AG04450 (cell line): ENCODE measurements at regions not wholly inside any gene's neighbourhood (a gene's known extent, or its start where the extent isn't known, plus 50 kb on each side); places are given as distances from the start of the nearest gene placed in this dataset.

Experiments used
- CTCF ChIA-PET: fragments of 300-600, 350-600 bp; formaldehyde crosslinking; extraction: SDS; loops from one replicate; lab custom pipeline; 2022; ENCODE audit warnings: antibody characterized with exemption, inconsistent platforms; lab: Charles Lee
- POLR2A ChIA-PET: fragments of 350-600 bp; formaldehyde crosslinking; extraction: SDS; loops from one replicate; lab custom pipeline; 2021; ENCODE audit warnings: antibody characterized with exemption, inconsistent platforms; lab: Yijun Ruan, JAX
- DNase-seq: peaks from one replicate; pipeline ENCODE4 v3.0.0-alpha.2; 2011; ENCODE audit warnings: low read depth, low spot score
- H3K27ac ChIP-seq: one replicate; pipeline ENCODE4 v1.5.1; 2012; ENCODE audit warnings: low read depth, low read length, control low read depth
- H3K27me3 ChIP-seq: one replicate; pipeline ENCODE4 v1.6.0; 2012; ENCODE audit warnings: low read length; ENCODE audit not compliant: control insufficient read depth, insufficient read depth
- H3K4me3 ChIP-seq: 2 replicates; pipeline ENCODE4 v1.5.1; 2011; ENCODE audit warnings: mild to moderate bottlenecking, low read depth, low read length, control low read depth
- H3K9me3 ChIP-seq: 2 replicates; pipeline ENCODE4 v1.5.1; 2012; ENCODE audit warnings: low read length; ENCODE audit not compliant: control insufficient read depth, insufficient read depth
- TF ChIP-seq, protein P1 (sequence below): IDR thresholded peaks from 2 replicates; pipeline ENCODE4 v1.5.1; 2011; ENCODE audit warnings: low read depth, low read length, control low read depth, inconsistent platforms

DNA sequence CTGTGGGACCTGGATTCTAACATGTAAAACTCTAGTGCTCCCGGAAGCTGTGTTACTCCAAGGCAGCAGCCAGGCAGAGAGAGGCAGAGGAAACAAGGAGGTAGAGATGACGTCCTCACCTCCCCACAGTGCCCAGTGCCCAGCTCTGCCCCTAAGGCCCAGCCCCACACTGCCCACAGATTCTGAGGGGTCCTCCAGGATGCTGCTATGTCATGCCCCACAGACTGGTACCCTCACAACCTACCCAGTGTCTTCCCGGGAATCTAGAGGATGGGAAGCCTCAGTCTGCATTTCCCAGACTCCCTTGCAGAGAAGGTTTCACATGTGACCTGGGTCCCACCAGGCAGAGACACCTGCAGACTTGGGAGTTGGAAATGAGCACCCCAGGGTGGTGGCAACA lies 75.9 kb upstream of the PCSK6 start:
- DNase-seq, result no peak
- TF ChIP-seq, protein P1, sequence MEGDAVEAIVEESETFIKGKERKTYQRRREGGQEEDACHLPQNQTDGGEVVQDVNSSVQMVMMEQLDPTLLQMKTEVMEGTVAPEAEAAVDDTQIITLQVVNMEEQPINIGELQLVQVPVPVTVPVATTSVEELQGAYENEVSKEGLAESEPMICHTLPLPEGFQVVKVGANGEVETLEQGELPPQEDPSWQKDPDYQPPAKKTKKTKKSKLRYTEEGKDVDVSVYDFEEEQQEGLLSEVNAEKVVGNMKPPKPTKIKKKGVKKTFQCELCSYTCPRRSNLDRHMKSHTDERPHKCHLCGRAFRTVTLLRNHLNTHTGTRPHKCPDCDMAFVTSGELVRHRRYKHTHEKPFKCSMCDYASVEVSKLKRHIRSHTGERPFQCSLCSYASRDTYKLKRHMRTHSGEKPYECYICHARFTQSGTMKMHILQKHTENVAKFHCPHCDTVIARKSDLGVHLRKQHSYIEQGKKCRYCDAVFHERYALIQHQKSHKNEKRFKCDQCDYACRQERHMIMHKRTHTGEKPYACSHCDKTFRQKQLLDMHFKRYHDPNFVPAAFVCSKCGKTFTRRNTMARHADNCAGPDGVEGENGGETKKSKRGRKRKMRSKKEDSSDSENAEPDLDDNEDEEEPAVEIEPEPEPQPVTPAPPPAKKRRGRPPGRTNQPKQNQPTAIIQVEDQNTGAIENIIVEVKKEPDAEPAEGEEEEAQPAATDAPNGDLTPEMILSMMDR, result no peak
- H3K9me3 ChIP-seq, result peaks cover 3% of the 10 kb centered on the region; the same call in 1 of the 2 replicates
- ChIA-PET CTCF (no interaction called here), POLR2A (no interaction called here)
- no peaks in the 10 kb centered on the region for H3K27me3 ChIP-seq
- no peak overlapping the region for H3K4me3 ChIP-seq
- H3K27ac ChIP-seq, result no peak overlapping the region

DNA sequence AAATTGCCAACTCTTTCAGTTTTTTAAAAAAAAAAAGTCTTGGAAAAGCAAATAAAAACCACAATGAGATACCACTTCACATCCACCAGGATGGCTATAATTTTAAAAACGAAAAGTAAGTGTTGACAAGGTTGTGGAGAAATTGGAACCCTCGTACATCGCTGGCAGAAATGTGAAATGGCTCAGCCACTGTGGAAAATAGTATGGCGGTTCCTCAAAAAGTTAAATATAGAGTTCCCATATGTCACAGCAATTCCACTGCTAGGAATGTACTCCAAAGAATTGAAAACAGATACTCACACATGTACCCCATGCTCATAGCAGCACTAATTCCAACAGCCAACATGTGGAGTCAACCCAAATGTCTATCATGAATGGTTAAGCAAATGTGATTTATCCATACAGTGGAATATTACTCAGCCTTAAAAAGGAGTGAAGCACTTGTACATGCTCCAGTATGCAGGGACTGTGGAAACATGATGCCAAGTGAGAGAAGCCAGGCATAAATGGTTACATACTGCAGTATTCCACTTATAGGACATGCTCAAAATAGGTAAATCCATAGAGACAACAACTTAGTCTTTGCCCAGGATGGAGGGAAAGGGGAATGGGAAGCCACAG lies 73.8 kb upstream of the PCSK6 start:
- ChIA-PET POLR2A (no interaction called here), CTCF (no interaction called here)
- no peak overlapping the region for H3K27ac ChIP-seq
- no peak overlapping the region for H3K4me3 ChIP-seq
- TF ChIP-seq, protein P1, result no peak
- no peaks in the 10 kb centered on the region for H3K27me3 ChIP-seq
- H3K9me3 ChIP-seq, result no peaks in the 10 kb centered on the region; the same call in 1 of the 2 replicates
- no peak for DNase-seq

DNA sequence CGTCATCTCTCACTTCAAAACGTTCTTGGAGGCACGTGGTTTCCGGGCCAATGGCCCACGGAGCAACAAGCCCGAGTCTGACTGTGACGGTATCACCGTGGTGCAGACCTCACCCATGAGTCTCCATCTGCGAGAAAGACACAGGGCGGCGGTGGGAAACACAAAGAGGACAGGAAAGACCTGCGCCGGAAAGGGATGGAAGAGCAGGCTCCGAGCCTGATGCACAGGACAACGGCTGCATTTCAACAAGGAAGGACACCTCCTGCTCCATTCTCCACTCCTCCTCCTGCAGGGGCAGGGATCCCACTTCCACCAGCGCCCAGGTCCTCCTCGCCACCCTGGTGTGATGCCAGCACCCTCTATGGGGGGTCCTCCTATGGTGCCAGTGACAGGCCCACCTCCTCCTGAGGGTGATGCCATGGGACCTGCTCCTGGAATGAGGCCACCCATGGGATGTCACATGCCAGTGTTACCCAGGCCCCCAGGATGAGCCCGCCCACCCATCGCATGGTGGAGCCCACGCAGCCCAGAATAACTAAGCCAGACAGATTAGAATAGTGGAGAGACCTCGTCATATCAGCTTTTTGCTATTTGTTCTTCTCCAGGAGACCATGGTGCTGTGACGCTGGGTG lies 73.0 kb upstream of the PCSK6 start:
- CTCF ChIA-PET, result no interaction called here
- no peaks in the 10 kb centered on the region; the same call in 1 of the 2 replicates for H3K9me3 ChIP-seq
- TF ChIP-seq, protein P1, result no peak
- DNase-seq, result no peak
- POLR2A ChIA-PET, result no interaction called here
- H3K27ac ChIP-seq, result no peak overlapping the region
- H3K4me3 ChIP-seq, result no peak overlapping the region
- no peaks in the 10 kb centered on the region for H3K27me3 ChIP-seq

DNA sequence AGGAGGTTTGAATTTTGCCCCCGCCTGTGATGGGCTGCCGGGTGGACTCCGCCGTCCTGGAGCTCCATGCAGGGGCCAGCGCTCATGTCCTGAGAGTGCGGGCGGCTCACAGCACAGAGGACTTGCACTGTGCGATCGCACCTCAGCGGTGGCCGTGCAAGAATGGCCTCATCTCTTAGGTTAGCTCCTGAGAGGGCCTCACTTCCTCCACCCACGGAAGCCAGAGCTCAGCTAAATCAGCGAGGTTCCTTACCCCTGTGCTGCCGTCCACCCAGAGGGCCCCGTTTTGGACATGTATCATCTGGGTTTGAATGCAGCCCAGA lies 72.0 kb upstream of the PCSK6 start:
- ChIA-PET POLR2A (no interaction called here), CTCF (no interaction called here)
- Histone ChIP-seq H3K27ac (no peak overlapping the region), H3K4me3 (no peak overlapping the region), H3K27me3 (no peaks in the 10 kb centered on the region), H3K9me3 (no peaks in the 10 kb centered on the region; the same call in 1 of the 2 replicates)
- no peak for DNase-seq
- TF ChIP-seq, protein P1, result no peak

DNA sequence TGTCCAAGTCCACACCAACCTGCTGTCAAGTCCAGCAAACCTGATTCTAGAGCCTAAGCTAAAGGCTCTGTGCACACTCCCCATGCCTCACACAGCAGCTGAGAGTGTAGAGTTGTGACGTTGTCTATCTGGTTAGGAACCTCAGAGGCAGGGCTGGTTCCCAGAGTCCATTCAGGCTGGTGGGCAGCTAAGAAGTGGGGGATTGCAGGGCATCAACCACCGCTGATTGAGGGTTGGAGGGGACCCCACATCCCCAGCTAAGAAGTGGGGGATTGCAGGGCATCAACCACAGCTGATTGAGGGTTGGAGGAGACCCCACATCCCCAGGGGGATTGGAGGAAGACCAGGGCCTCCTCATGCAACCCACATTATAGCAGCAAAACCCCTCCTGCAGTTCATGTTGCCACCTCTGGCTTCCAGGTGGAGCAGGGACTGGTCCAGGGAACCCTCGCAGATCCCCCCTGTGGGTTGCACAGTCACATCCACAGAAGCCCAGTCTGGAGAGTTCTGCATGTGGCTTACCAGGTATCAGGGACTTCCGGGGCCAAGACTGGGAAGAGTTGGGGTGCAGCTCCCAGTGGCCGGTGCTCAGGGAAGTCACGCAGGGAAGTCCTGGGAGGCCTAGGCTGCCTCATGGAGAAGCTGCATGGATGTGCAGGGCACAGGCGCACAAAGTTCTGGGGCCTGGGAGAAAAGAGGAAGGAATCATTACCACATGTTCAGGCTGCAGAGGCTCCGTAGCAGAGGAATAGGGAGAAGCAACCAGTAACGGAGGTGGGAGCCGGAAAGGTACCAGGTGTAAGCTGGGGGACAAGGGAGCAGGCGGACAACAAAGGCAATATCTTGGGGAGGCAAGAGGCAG lies 71.4 kb upstream of the PCSK6 start:
- no peak for DNase-seq
- POLR2A ChIA-PET, result no interaction called here

More for the DNA sequence above, 71.4 kb upstream of the PCSK6 start:
- CTCF ChIA-PET, result no interaction called here
- TF ChIP-seq, protein P1, result no peak
- Histone ChIP-seq H3K9me3 (no peaks in the 10 kb centered on the region; the same call in 1 of the 2 replicates), H3K27me3 (no peaks in the 10 kb centered on the region), H3K4me3 (no peak overlapping the region), H3K27ac (no peak overlapping the region)
